DOHH2 (cell line): ENCODE measurements at regions not wholly inside any gene's neighbourhood (a gene's known extent, or its start where the extent isn't known, plus 50 kb on each side); places are given as distances from the start of the nearest gene placed in this dataset.

Experiments used
- H3F3A ChIP-seq: fragments of 200-600 bp; sonication (generic), shearing (Covaris generic); 2 replicates; pipeline ENCODE4 v1.6.0; 2016; ENCODE audit warnings: antibody characterized with exemption, mild to moderate bottlenecking; ENCODE audit not compliant: control insufficient read depth, insufficient read depth
- H3K27ac ChIP-seq: fragments of 200-600 bp; sonication (generic); 2 replicates; pipeline ENCODE4 v1.5.1; 2014; ENCODE audit warnings: low read depth, mild to moderate bottlenecking, low read length, moderate library complexity
- H3K27me3 ChIP-seq: fragments of 200-600 bp; sonication (generic); 2 replicates; pipeline ENCODE4 v1.6.1; 2014; ENCODE audit warnings: mild to moderate bottlenecking, low read length, mixed read lengths; ENCODE audit not compliant: control insufficient read depth
- H3K36me3 ChIP-seq: fragments of 200-600 bp; sonication (generic); 2 replicates; pipeline ENCODE4 v1.6.1; 2014; ENCODE audit warnings: mild to moderate bottlenecking, low read length, moderate library complexity, mixed read lengths; ENCODE audit not compliant: control insufficient read depth
- H3K4me1 ChIP-seq: fragments of 200-600 bp; sonication (generic); 2 replicates; pipeline ENCODE4 v1.6.1; 2014; ENCODE audit warnings: mild to moderate bottlenecking, low read length, mixed read lengths; ENCODE audit not compliant: control insufficient read depth
- H3K4me2 ChIP-seq: fragments of 200-600 bp; sonication (generic); 2 replicates; pipeline ENCODE4 v1.6.0; 2014; ENCODE audit warnings: mild to moderate bottlenecking, low read length, moderate library complexity
- H3K4me3 ChIP-seq: fragments of 200-600 bp; sonication (generic); 2 replicates; pipeline ENCODE4 v1.5.1; 2014; ENCODE audit warnings: mild to moderate bottlenecking, low read length, mixed read lengths
- H3K79me2 ChIP-seq: fragments of 200-600 bp; sonication (generic); 2 replicates; pipeline ENCODE4 v1.6.1; 2014; ENCODE audit warnings: mild to moderate bottlenecking, low read length, mixed read lengths; ENCODE audit not compliant: control insufficient read depth
- H3K9me2 ChIP-seq: fragments of 200-600 bp; sonication (generic); replicated peaks from 2 replicates; pipeline ENCODE4 v1.6.1; 2014; ENCODE audit warnings: mild to moderate bottlenecking, low read length, mixed read lengths; ENCODE audit not compliant: control insufficient read depth
- H3K9me3 ChIP-seq: fragments of 200-600 bp; sonication (generic); 2 replicates; pipeline ENCODE4 v1.6.1; 2014; ENCODE audit warnings: antibody characterized with exemption, low read length, mixed read lengths; ENCODE audit not compliant: control insufficient read depth, insufficient read depth
- H4K20me1 ChIP-seq: fragments of 200-600 bp; sonication (generic); 2 replicates; pipeline ENCODE4 v1.6.0; 2014; ENCODE audit warnings: low read depth, mild to moderate bottlenecking, antibody characterized with exemption, low read length, moderate library complexity; ENCODE audit not compliant: control insufficient read depth, insufficient read depth
- CTCF ChIP-seq: fragments of 200-600 bp; sonication (generic); IDR thresholded peaks from one replicate; pipeline ENCODE4 v1.5.1; 2014; ENCODE audit warnings: antibody characterized with exemption, mild to moderate bottlenecking, low read depth, low read length; ENCODE audit not compliant: poor library complexity, severe bottlenecking
- EZH2phosphoT487 ChIP-seq: fragments of 200-600 bp; sonication (generic); IDR thresholded peaks from 2 replicates; pipeline ENCODE4 v1.6.1; 2017; ENCODE audit warnings: borderline replicate concordance, mild to moderate bottlenecking, antibody characterized with exemption, low read length, moderate library complexity, mixed read lengths

GRCh38 chr5:153308282-153308681, 182.2 kb upstream of the GRIA1 start:
- Histone ChIP-seq H3K4me3 (no peak overlapping the region), H3K27ac (no peak overlapping the region), H3K27me3 (no peaks in the 10 kb centered on the region), H4K20me1 (no peaks in the 10 kb centered on the region), H3K79me2 (no peaks in the 10 kb centered on the region), H3F3A (no peaks in the 10 kb centered on the region), H3K4me1 (no peaks in the 10 kb centered on the region), H3K9me3 (no peaks in the 10 kb centered on the region), H3K36me3 (no peaks in the 10 kb centered on the region), H3K9me2 (no peaks in the 10 kb centered on the region), H3K4me2 (no peak overlapping the region)
- TF ChIP-seq EZH2phosphoT487 (no peak), CTCF (no peak)

- H3K27me3 ChIP-seq, result no peaks in the 10 kb centered on the region
- no peaks in the 10 kb centered on the region for H3K4me1 ChIP-seq
- no peak overlapping the region for H3K4me3 ChIP-seq
- no peaks in the 10 kb centered on the region for H3K36me3 ChIP-seq
- H3F3A ChIP-seq, result no peaks in the 10 kb centered on the region
- no peak overlapping the region for H3K4me2 ChIP-seq
- no peaks in the 10 kb centered on the region for H3K9me3 ChIP-seq
- TF ChIP-seq EZH2phosphoT487 (no peak), CTCF (no peak)
- no peaks in the 10 kb centered on the region for H4K20me1 ChIP-seq
- H3K79me2 ChIP-seq, result no peaks in the 10 kb centered on the region
- no peak overlapping the region for H3K27ac ChIP-seq
- H3K9me2 ChIP-seq, result no peaks in the 10 kb centered on the region
Measured at GRCh38 chr5:153318556-153318955, 171.9 kb upstream of the GRIA1 start.

GRCh38 chr5:153321478-153321877, 169.0 kb upstream of the GRIA1 start:
- Histone ChIP-seq H4K20me1 (no peaks in the 10 kb centered on the region), H3K36me3 (no peaks in the 10 kb centered on the region), H3K4me2 (no peak overlapping the region), H3K4me1 (no peaks in the 10 kb centered on the region), H3K27ac (no peak overlapping the region), H3K9me2 (no peaks in the 10 kb centered on the region), H3F3A (no peaks in the 10 kb centered on the region), H3K4me3 (no peak overlapping the region), H3K79me2 (no peaks in the 10 kb centered on the region), H3K27me3 (no peaks in the 10 kb centered on the region), H3K9me3 (no peaks in the 10 kb centered on the region)
- no peak for TF ChIP-seq CTCF
- no peak for TF ChIP-seq EZH2phosphoT487

GRCh38 chr5:153340139-153340538, 150.3 kb upstream of the GRIA1 start:
- Histone ChIP-seq H3K27me3 (no peaks in the 10 kb centered on the region), H3K9me2 (no peaks in the 10 kb centered on the region), H3K36me3 (no peaks in the 10 kb centered on the region), H3K79me2 (no peaks in the 10 kb centered on the region), H3F3A (no peaks in the 10 kb centered on the region), H3K4me1 (no peaks in the 10 kb centered on the region), H3K4me3 (no peak overlapping the region), H4K20me1 (no peaks in the 10 kb centered on the region), H3K27ac (no peak overlapping the region), H3K4me2 (no peak overlapping the region), H3K9me3 (no peaks in the 10 kb centered on the region)
- TF ChIP-seq EZH2phosphoT487 (no peak), CTCF (no peak)
